Activated T-cell treated with anti-CD3 and anti-CD28 coated beads, Interleukin-2, amount 50 U/mL, for 48 hours (primary cell): ENCODE measurements at regions not wholly inside any gene's neighbourhood (a gene's known extent, or its start where the extent isn't known, plus 50 kb on each side); places are given as distances from the start of the nearest gene placed in this dataset.

ENCODE experiments used
- DNase-seq, 2 experiments: peaks; one replicate each; pipeline ENCODE4 v3.0.0-alpha.2; 2020

GRCh38 chr12:127536833-127537428 lies 730.0 kb upstream of the TMEM132C start:
- no peak for DNase-seq

DNA sequence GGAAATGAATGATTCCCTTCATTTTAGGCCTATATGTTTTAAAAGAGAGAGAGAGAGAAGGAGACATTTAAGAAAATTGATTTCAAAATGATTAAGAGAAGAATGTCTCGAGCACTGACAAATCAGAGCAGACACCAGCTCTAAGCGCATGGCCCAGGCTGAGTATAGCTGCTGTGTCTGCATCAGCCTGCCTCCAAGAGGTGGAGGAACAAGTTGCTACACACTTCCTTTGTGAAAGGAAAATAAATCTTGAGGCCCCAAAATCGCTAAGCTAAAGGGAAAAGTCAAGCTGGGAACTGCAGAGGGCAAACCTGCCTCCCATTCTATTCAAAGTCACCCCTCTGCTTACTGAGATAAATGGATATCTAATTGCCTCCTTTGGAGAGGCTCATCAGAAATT lies 728.7 kb upstream of the TMEM132C start:
- no peak for DNase-seq

DNA sequence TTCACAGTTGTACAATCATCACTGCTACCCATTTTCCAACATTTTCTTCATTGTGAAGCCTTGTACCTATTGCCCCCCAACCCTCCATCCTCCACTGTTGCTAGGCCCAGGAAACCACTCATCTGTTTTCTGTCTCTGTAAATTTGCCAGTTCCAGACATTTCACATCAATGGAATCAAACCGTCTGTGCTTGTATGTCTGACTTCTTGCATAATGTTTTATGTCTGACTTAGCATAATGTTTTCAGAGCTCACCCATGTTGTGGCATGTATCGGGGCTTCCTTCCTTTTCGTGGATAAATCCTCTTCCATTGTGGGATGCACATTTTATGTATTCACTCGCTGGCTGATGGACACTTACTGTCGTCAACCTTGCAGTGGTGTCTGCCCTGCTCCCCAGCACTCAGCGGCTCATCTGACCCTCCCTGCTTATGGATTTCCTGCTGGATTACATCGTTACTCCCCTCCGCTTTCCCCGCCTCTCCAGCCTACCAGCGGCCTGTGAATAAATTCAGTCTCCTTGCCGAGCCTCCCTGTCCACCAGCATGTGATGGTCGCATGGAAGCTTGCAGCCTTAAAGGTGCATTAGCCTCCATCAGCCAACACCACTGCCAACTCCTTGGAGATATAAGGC lies 727.6 kb upstream of the TMEM132C start:
- no peak for DNase-seq

DNA sequence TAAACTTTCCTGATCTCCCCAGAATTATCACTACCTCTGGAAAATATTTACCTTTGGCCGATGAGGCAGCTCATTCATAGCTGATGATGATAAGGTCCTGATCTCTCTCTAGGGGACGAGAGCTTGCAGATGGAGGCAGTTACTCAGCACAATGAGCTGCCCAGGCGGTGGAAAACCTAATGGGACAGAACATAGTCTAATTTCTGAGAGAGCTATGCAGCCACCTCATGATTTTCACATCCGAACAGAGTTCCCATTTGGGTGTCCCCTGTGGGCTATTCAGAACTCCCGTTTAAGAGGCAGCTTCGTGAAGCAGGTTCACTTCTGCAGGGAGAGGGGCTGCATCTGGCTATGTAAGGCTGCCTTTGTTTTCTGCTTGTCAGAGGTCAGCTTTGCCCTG lies 724.6 kb upstream of the TMEM132C start:
- no peak for DNase-seq

GRCh38 chr12:127542931-127543330 lies 724.0 kb upstream of the TMEM132C start:
- no peak for DNase-seq

- no peak for DNase-seq
These were observed 720.1 kb upstream of the TMEM132C start for GRCh38 chr12:127546721-127547505.

GRCh38 chr12:127548123-127548553 lies 718.8 kb upstream of the TMEM132C start:
- no peak for DNase-seq

GRCh38 chr12:127550271-127550670 lies 716.7 kb upstream of the TMEM132C start:
- DNase-seq, result no peak

- no peak for DNase-seq
These were observed 714.1 kb upstream of the TMEM132C start for GRCh38 chr12:127552838-127553237.

- no peak for DNase-seq
These were observed 711.9 kb upstream of the TMEM132C start for GRCh38 chr12:127555071-127555470.

DNA sequence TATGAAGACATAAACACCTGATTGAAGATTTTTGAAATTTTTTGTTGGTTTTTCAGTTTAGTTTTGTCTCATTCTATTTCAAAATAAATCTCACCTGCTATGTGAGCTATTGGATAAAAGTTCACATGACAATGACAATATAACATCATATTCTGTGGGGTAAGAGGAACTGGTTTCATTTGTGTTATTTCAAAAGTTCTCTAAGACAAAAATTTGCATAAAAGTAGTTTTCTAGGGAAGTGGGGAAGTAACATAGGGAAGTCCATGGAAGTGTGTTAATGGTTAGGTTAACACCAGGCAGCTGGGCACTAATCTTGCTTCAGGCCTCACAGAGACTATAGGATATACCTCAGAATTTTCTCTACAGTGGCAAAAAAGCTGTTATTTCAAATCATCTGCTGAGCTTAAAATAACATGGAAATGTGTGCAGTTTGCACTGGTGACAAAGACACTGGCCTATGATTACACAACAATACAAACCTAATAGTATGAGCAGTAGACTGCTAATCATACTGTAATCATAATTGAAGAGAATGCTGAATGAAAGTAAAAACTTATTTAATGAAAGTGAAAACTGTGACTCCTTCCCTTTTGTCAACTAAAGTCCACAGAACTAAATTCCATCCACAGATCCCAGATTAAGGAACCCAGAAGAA lies 710.6 kb upstream of the TMEM132C start:
- no peak for DNase-seq

GRCh38 chr12:127558361-127558760 lies 708.6 kb upstream of the TMEM132C start:
- DNase-seq, result no peak

DNA sequence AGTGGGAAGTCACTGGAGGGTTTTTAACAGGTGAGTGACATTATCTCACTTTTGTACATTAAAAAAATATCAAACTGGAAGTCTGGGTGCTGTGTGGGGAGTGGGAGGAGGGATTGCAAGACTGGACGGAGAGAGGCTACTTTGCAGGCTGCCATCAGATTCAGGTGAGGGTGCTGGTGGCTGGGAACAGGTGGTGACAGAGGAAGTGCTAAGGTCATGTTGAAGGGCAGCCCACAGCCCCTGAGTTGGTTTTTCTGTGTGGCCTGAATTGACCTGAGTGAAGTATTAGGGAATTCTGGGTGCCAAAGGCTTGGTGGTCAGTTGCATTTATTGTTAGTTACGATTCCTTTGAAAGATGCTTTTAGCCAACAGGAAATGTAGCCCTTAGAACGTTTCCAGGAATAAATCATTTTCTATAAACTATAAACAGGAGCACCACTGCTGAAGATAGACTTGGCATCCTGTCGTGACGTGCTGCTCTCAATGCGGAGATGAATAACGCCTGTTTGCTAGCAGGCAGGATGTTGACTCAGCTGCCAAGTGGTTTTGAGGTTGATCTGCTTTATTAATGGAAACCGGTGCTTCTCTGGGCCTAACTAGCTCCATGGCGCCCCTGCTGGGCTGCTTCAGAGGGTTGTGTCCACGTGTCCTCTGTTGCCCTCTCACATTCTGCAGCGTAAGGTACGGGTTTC lies 707.5 kb upstream of the TMEM132C start:
- DNase-seq, result peak; percentile 69 to 77

- no peak for DNase-seq
These were observed 706.9 kb upstream of the TMEM132C start for GRCh38 chr12:127560041-127560478.

DNA sequence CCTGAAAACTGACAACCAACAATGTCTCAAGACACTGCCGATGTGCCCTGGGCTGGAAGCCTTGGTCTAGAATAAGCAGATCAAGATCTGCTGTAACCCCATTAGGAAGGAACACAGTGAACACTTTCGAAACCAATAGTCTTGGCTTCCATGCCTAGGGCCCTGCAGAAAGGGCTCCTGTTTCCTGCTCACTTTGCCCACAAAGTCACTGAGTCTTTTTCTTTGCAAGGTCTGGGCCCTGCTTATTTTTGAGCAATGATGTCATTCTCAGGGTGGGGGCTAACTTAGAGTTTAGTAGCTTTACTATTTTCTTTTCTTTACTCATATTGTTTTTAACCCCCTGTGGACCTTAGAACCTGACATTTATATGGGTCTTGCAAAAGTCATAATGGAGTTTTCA lies 704.2 kb upstream of the TMEM132C start:
- DNase-seq, result no peak

DNA sequence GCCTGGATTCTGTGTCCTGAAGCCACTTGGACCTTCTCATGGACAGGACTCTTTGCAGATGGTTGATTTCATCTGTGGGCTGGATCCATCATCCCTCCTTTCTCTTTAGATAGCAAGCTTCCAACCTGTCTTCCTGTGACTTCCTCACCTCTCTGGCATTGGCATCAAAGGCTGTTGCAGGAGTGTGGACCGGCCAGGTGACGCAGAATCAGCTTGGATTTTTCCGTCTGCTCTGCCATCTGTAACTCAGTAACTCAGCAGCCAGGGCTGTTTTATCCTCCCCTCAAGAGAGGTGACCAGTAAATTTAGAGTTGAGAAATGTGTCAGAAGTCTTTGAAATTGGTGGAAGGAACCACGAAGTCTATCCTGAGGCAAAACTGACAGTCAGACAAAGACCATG lies 701.7 kb upstream of the TMEM132C start:
- no peak for DNase-seq

GRCh38 chr12:127567531-127567930 lies 699.4 kb upstream of the TMEM132C start:
- no peak for DNase-seq

- no peak for DNase-seq
These were observed 696.6 kb upstream of the TMEM132C start for GRCh38 chr12:127570387-127570786.

DNA sequence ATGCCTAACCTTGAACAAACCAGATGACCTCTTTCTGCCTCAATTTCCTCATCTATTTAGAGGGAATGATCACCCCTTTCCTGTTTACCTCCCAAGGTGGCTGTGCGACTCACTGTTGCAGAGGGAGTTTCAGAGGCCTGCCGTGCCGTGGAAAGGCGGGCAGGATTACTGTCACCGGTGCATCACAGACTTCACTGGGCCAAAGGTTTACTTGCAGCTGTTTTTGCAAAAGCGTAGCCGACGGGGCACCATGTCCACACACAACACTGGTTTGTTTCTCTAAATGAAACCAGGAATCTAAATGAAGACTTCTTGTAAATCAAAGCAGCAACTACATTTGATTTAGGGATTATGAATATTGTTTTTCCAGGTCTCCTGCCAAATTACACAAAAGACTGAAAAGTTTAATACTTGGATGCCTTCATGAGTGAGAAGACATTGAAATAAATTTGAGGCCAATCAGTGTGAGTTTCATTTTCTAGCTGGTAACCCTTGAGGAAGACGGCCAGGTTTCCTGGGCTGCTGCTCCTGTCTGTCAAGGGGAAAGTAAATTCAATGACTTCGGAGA lies 696.1 kb upstream of the TMEM132C start:
- DNase-seq, result no peak

GRCh38 chr12:127571578-127571977 lies 695.4 kb upstream of the TMEM132C start:
- no peak for DNase-seq

GRCh38 chr12:127579446-127579845 lies 687.5 kb upstream of the TMEM132C start:
- no peak for DNase-seq

DNA sequence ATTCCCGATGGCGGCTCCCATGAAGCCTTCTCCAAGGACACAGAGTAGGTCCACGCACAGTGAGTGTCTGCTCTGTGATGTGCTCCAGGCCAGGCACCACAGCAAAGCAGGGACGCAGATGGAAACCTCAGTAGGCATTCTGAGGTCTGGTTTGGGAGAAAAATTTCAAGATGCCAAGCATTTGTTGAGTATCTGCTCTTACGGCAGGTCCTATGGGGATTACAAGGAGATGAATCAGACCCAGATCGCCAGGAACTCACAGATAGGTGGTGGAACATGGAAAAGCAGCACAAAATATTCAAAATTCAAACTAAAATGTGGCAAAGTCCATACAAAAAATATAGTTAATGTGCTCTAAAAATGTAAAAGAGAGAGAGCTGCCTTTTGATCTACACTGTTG lies 684.9 kb upstream of the TMEM132C start:
- no peak for DNase-seq

GRCh38 chr12:127583041-127583440 lies 683.9 kb upstream of the TMEM132C start:
- DNase-seq, result no peak
